ENCODE measurements at regions not wholly inside any gene's neighbourhood (a gene's known extent, or its start where the extent isn't known, plus 50 kb on each side); places are given as distances from the start of the nearest gene placed in this dataset.
"Not testable (repeated sequence)": the region's sequence is repeated elsewhere in the genome, so short reads cannot be mapped to it uniquely, and the experiment has no call there.

- ATAC-seq (ENCODE audit: poor library complexity) (no peak), DNase-seq (no peak)
- intact Hi-C loops (cut with DNase I) = no loop called here
Observed at GRCh38 chr10:71007516-71007915, 119.2 kb upstream of the PCBD1 start.

DNA sequence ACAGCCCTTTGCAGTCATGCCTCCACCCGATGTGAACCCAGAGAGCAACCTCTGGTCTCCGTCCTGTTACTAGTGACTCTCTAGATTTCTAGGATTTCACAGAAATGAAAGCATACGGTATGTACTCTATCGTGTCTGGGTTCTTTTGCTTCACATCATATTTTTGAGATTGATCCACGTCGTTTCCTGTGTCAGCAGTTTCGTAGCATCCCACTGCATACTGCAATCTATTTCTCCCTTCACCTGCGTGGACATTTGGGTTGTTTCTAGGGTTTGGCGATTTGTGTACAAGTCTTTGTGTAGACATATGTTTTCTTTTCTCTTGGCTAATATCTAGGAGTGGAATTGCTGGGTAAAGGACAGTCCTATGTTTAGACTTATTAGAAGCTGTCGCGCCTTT, 119.8 kb upstream of the PCBD1 start:
- no peak for ATAC-seq (ENCODE audit: poor library complexity)
- intact Hi-C loops (cut with DNase I) = no loop called here
- no peak for DNase-seq

DNA sequence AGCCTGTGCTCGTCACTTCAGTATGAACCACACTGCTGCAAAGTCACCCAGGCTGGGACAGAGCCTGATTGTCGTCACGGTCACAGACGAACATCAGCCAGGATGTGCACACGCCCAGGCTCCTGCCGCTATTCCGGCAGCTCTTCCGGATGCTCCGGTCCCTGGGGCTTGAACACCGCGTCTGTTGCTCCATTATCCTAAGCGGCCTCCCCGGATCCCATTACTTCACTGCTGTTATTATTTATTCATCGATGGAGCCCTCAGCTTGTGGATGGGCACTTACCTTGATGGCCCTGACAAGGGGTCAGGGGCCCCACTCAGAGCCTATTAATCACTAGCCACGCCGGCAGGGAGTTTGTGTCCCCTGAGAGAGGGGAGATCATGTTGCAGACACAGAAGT, 120.8 kb upstream of the PCBD1 start:
- intact Hi-C loops (cut with DNase I) = no loop called here
- ATAC-seq (ENCODE audit: poor library complexity) (no peak), DNase-seq (no peak)

DNA sequence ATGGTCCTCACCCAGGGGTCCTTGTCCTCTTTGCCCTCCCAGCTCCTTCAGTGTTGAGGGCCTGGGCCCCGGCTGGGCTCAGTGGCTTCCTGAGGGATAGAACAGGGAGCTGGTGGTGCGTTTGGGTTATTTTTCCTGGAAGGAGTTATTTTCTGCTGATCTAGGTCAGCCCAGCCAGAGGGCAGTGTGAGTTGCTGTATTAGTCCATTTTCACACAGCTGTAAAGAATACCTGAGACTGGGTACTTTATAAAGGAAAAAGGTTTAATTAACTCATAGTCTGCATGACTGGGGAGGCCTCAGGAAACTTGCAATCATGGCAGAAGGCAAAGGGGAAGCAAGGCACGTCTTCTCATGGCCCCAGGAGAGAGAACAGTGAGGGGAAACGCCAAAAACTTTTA, 122.4 kb upstream of the PCBD1 start:
- ATAC-seq (ENCODE audit: poor library complexity) = no peak
- DNase-seq = no peak
- intact Hi-C loops (cut with DNase I) = no loop called here

DNA sequence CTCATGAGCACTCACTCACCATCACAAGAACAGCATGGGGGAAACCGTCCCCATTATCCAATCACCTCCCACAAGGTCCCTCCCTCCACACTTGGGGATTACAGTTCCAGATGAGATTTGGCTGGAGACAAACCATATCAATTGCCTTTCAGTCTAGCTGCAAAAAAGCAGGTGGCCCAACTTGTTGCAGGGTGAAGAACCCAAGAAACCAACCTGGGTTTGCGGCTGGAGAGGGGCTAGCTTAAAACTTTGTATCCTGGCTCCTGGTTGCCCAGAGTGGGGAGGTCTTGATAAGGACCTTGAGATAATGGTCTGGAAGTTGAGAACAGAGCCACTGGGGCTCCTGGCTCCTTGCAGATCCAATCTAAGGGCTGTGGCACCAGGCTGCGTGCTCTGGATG, 122.8 kb upstream of the PCBD1 start:
- intact Hi-C loops (cut with DNase I) = no loop called here
- ATAC-seq (ENCODE audit: poor library complexity) (no peak), DNase-seq (no peak)

DNA sequence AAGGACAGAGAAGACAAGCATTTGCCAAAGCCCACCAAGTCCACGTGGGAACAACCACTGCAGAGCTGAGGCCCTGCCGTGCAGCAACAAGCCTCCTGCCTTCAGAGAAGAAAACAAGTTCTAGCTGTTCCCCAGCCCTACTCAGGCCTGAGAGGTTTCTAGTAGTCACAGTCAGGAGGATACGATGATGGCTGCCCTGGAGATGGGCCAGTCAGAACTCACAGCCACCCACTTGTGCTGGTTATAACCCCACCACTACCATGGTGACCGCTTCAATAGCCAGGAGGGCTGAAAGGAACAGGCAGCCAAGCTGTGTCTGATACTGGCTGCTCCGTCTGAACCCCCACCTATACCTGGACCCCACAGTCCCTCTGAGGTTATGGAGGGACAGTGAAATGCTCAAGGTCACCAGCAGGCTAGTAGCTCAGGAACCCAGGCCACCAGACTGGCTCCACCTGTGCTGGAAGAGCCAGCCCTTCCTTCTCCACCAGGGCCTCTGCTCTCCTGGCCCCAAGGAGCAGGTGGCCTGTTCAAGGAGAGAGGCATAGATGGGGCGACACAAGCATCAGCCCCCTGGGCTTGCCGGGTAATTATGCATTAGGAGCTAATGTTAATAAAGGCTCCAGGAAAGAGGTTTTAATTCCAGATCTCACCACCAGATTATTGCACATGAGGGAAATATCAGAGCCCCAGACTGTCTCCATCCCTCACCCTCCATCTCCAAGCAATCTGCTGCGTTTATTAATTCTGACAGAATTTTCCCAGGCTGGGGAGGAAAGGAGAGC, 125.8 kb upstream of the PCBD1 start:
- intact Hi-C loops (cut with DNase I) = no loop called here
- peak; percentile 95 for ATAC-seq (ENCODE audit: poor library complexity)
- DNase-seq = peak; percentile 77

DNA sequence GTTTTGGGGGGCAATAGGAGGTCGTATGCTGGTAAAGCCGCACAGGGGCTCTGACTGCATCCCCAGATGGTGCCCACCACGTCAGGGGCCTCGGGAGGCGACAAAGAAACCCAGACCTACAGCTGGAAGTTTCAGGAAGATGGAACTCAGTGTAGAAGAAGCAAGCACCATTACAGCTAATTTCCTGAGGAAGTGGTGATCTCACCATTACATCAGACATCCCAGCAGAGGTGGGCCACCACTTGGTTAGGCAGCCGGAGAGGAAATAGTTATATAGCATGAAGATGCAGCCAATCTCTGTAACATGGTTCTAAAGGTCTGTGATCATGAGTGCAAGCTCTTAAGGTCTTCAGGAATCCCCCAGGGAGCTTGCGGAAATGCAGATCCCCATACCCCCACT, 127.3 kb upstream of the PCBD1 start:
- ATAC-seq (ENCODE audit: poor library complexity) (no peak), DNase-seq (no peak)
- intact Hi-C loops (cut with DNase I) = no loop called here

GRCh38 chr10:71020061-71020460, 131.7 kb upstream of the PCBD1 start:
- DNase-seq; ATAC-seq (ENCODE audit: poor library complexity); intact Hi-C loops (cut with DNase I): not testable (repeated sequence)

- intact Hi-C loops (cut with DNase I) = no loop called here
Observed at GRCh38 chr10:71021402-71021801, 133.0 kb upstream of the PCBD1 start.

DNA sequence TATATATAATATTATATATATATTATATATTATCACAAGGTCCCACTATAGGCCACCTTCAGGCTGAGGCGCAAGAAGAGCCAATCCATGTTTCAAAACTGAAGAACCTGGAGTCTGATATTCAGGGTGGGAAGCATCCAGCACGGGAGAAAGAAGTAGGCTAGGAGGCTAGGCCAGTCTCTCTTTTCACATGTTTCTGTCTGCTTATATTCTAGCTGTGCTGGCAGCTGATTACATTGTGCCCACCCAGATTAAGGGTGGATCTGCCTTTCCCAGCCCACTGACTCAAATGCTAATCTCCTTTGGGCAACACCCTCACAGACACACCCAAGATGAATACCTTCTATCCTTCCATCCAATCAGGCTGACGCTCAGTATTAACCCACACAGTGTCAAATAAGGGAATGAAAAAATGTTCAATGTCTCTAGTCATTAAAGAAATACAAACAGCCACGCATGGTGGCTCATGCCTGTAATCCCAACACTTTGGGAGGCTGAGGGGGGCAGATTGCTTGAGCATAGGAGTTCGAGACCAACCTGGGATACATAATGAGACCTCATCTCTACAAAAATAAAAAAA, 135.4 kb upstream of the PCBD1 start:
- intact Hi-C loops (cut with DNase I) = no loop called here
- no peak for ATAC-seq (ENCODE audit: poor library complexity)

More at GRCh38 chr10:71021402-71021801, 133.0 kb upstream of the PCBD1 start:
- ATAC-seq (ENCODE audit: poor library complexity) (no peak), DNase-seq (no peak)

GRCh38 chr10:71024490-71024889, 136.1 kb upstream of the PCBD1 start:
- ATAC-seq (ENCODE audit: poor library complexity) (no peak), DNase-seq (no peak)
- intact Hi-C loops (cut with DNase I) = no loop called here

More for the DNA sequence above, 135.4 kb upstream of the PCBD1 start:
- no peak for DNase-seq

DNA sequence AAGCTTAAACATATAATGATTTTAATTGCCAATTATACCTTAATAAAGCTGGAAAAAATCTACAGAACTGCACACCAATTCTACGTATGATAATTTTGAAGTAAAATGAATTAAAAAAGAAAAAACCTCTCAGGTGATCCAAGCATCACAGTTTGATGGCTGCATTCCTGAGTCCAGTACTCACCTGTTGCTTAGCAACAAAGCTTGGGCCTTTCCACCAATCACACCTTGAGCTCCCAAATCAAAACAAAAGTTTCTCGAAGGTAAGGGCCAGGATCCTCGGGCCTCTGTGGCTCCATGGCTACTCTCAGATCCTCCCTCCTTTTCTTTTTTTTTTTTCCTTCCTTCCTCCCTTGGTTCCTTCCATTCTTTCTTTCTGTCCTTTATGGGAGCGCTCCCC, 137.2 kb upstream of the PCBD1 start:
- ATAC-seq (ENCODE audit: poor library complexity) = no peak

GRCh38 chr10:71028066-71028465, 139.7 kb upstream of the PCBD1 start:
- DNase-seq (no peak), ATAC-seq (ENCODE audit: poor library complexity) (no peak)
- intact Hi-C loops (cut with DNase I) = no loop called here

More for the DNA sequence above, 137.2 kb upstream of the PCBD1 start:
- no peak for DNase-seq
- intact Hi-C loops (cut with DNase I) = no loop called here

DNA sequence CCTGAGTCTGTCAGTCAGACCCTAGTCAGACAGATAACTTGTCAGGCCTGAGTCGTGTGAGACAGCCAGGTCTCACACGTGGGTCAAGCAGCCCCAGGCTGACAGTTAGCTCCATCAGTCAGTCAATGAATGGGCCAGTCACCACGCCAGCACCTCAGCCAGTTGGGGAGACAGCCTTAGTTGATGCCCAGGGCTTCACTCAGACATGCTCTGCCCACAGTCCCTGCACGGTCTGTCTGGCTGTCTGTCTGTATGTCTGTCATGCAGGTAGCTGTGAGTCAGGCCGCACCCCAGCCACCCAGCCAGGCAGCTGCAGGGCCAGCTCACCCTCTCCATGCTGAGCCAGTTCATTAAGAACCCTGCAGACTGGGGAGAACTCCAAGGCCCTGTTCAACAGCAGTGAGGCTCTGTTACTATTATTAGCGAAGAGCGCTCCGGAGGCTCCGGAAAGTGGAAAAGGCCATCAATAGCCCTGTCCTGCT, 141.1 kb upstream of the PCBD1 start:
- peak; percentile 55 for DNase-seq
- intact Hi-C loops (cut with DNase I) = no loop called here
- ATAC-seq (ENCODE audit: poor library complexity) = peak; percentile 95

GRCh38 chr10:71029907-71030306, 141.5 kb upstream of the PCBD1 start:
- no peak for DNase-seq
- intact Hi-C loops (cut with DNase I) = no loop called here
- peak; percentile 19 for ATAC-seq (ENCODE audit: poor library complexity)

GRCh38 chr10:71031026-71031425, 142.7 kb upstream of the PCBD1 start:
- ATAC-seq (ENCODE audit: poor library complexity) = no peak
- intact Hi-C loops (cut with DNase I) = no loop called here
- DNase-seq = no peak

GRCh38 chr10:71031603-71032002, 143.2 kb upstream of the PCBD1 start:
- intact Hi-C loops (cut with DNase I) = no loop called here
- no peak for ATAC-seq (ENCODE audit: poor library complexity)

DNA sequence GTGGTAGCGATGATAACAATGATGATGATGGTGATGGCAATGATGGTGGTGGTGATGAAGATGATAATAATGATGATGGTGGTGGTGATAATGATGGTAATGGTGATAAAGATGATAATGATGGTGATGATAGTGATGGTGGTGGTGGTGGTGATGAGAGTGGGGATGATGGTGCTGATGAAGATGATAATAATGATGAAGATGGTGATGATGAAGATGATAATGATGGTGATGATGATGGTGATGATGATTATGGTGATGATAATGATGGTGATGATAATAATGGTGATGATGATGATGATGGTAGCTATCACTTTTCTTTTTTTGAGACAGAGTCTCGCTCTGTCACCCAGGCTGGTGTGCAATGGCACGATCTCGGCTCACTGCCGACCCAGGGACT, 144.5 kb upstream of the PCBD1 start:
- intact Hi-C loops (cut with DNase I) = no loop called here
- no peak for ATAC-seq (ENCODE audit: poor library complexity)
- no peak for DNase-seq

More at GRCh38 chr10:71031603-71032002, 143.2 kb upstream of the PCBD1 start:
- no peak for DNase-seq

- intact Hi-C loops (cut with DNase I) = no loop called here
- DNase-seq (no peak), ATAC-seq (ENCODE audit: poor library complexity) (no peak)
Observed at GRCh38 chr10:71033396-71033980, 145.1 kb upstream of the PCBD1 start.

Data from Right ventricle myocardium superior (tissue), 1 donor.